NOMO-1 treated with dmso at 0.1 percent for 144 hours (cell line): ENCODE measurements at regions not wholly inside any gene's neighbourhood (a gene's known extent, or its start where the extent isn't known, plus 50 kb on each side); places are given as distances from the start of the nearest gene placed in this dataset.

Experiments
- DNase-seq: peaks from one replicate; lab custom pipeline; 2025; ENCODE audit not compliant: unreplicated experiment; lab: John Stamatoyannopoulos, UW

GRCh38 chr3:56985878-56986277 is 74.6 kb upstream of the SPATA12 start:
- peak; percentile 50 for DNase-seq

GRCh38 chr3:56985460-56985859 is 75.0 kb upstream of the SPATA12 start:
- no peak for DNase-seq

- no peak for DNase-seq
These were observed 77.0 kb upstream of the SPATA12 start for GRCh38 chr3:56983427-56983826.

- DNase-seq, result no peak
These were observed 78.8 kb upstream of the SPATA12 start for GRCh38 chr3:56981445-56982230.

GRCh38 chr3:56980798-56981390 is 79.6 kb upstream of the SPATA12 start:
- DNase-seq, result peak; percentile 95

GRCh38 chr3:56980243-56980642 is 80.2 kb upstream of the SPATA12 start:
- no peak for DNase-seq

- DNase-seq, result no peak
These were observed 80.7 kb upstream of the SPATA12 start for GRCh38 chr3:56979791-56980190.

GRCh38 chr3:56977561-56977889 is 82.9 kb upstream of the SPATA12 start:
- no peak for DNase-seq

GRCh38 chr3:56976651-56977560 is 83.6 kb upstream of the SPATA12 start:
- no peak for DNase-seq

GRCh38 chr3:56975567-56975966 is 84.9 kb upstream of the SPATA12 start:
- DNase-seq, result no peak

- DNase-seq, result no peak
These were observed 86.1 kb upstream of the SPATA12 start for GRCh38 chr3:56974247-56974930.

- DNase-seq, result no peak
These were observed 88.6 kb upstream of the SPATA12 start for GRCh38 chr3:56971816-56972215.

- DNase-seq, result no peak
These were observed 89.2 kb upstream of the SPATA12 start for GRCh38 chr3:56971261-56971660.

GRCh38 chr3:56970461-56970879 is 90.0 kb upstream of the SPATA12 start:
- peak; percentile 29 for DNase-seq

GRCh38 chr3:56969851-56970250 is 90.6 kb upstream of the SPATA12 start:
- no peak for DNase-seq

- no peak for DNase-seq
These were observed 94.0 kb upstream of the SPATA12 start for GRCh38 chr3:56966509-56966908.

GRCh38 chr3:56966104-56966503 is 94.4 kb upstream of the SPATA12 start:
- DNase-seq, result no peak

GRCh38 chr3:56962922-56963321 is 97.5 kb upstream of the SPATA12 start:
- no peak for DNase-seq

- DNase-seq, result no peak
These were observed 98.3 kb upstream of the SPATA12 start for GRCh38 chr3:56962206-56962605.

- DNase-seq, result no peak
These were observed 100.1 kb upstream of the SPATA12 start for GRCh38 chr3:56960234-56960917.

- no peak for DNase-seq
These were observed 101.6 kb upstream of the SPATA12 start for GRCh38 chr3:56958879-56959278.
